NCI-H128 (cell line): ENCODE measurements at regions not wholly inside any gene's neighbourhood (a gene's known extent, or its start where the extent isn't known, plus 50 kb on each side); places are given as distances from the start of the nearest gene placed in this dataset.

Experiments used
- DNase-seq: peaks from one replicate; lab custom pipeline; 2025; ENCODE audit not compliant: unreplicated experiment; lab: John Stamatoyannopoulos, UW

- no peak for DNase-seq
These were observed 1782.7 kb upstream of the SEL1L start for GRCh38 chr14:83316356-83316755.

GRCh38 chr14:83320837-83321236, 1787.2 kb upstream of the SEL1L start:
- DNase-seq, result no peak

GRCh38 chr14:83331513-83331912, 1797.9 kb upstream of the SEL1L start:
- no peak for DNase-seq

GRCh38 chr14:83342590-83342989, 1808.9 kb upstream of the SEL1L start:
- DNase-seq, result no peak

- no peak for DNase-seq
These were observed 1814.2 kb upstream of the SEL1L start for GRCh38 chr14:83347874-83348273.

- no peak for DNase-seq
These were observed 1822.0 kb upstream of the SEL1L start for GRCh38 chr14:83355609-83356008.

- no peak for DNase-seq
These were observed 1822.4 kb upstream of the SEL1L start for GRCh38 chr14:83356080-83356479.

GRCh38 chr14:83372271-83372670, 1838.6 kb upstream of the SEL1L start:
- no peak for DNase-seq

- DNase-seq, result no peak
These were observed 1845.8 kb upstream of the SEL1L start for GRCh38 chr14:83379436-83379835.

GRCh38 chr14:83384253-83384652, 1850.6 kb upstream of the SEL1L start:
- DNase-seq, result no peak

- DNase-seq, result no peak
These were observed 1861.7 kb upstream of the SEL1L start for GRCh38 chr14:83395321-83395720.

GRCh38 chr14:83416476-83416875, 1882.8 kb upstream of the SEL1L start:
- DNase-seq, result no peak

GRCh38 chr14:83419420-83419819, 1885.8 kb upstream of the SEL1L start:
- peak; percentile 22 for DNase-seq

GRCh38 chr14:83421711-83422110, 1888.1 kb upstream of the SEL1L start:
- DNase-seq, result no peak

- no peak for DNase-seq
These were observed 1891.5 kb upstream of the SEL1L start for GRCh38 chr14:83425138-83425537.

- DNase-seq, result no peak
These were observed 1892.1 kb upstream of the SEL1L start for GRCh38 chr14:83425706-83426105.

GRCh38 chr14:83433618-83434017, 1900.0 kb upstream of the SEL1L start:
- no peak for DNase-seq

- DNase-seq, result no peak
These were observed 1908.1 kb upstream of the SEL1L start for GRCh38 chr14:83441801-83442200.

- no peak for DNase-seq
These were observed 1921.9 kb upstream of the SEL1L start for GRCh38 chr14:83455561-83455960.

GRCh38 chr14:83461521-83461920, 1927.9 kb upstream of the SEL1L start:
- no peak for DNase-seq

- no peak for DNase-seq
These were observed 1929.1 kb upstream of the SEL1L start for GRCh38 chr14:83462759-83463158.

GRCh38 chr14:83463500-83464098, 1929.9 kb upstream of the SEL1L start:
- DNase-seq, result peak; percentile 35

- DNase-seq, result no peak
These were observed 1934.2 kb upstream of the SEL1L start for GRCh38 chr14:83467811-83468210.

GRCh38 chr14:83470466-83470865, 1936.8 kb upstream of the SEL1L start:
- DNase-seq, result no peak
